WERI-Rb-1 (cell line): ENCODE measurements at regions not wholly inside any gene's neighbourhood (a gene's known extent, or its start where the extent isn't known, plus 50 kb on each side); places are given as distances from the start of the nearest gene placed in this dataset.
"Not testable (repeated sequence)": the region's sequence is repeated elsewhere in the genome, so short reads cannot be mapped to it uniquely, and the experiment has no call there.

ENCODE experiments used
- DNase-seq: peaks from one replicate; pipeline ENCODE4 v3.0.0-alpha.2; 2020
- H3K27ac ChIP-seq: fragments of 250-450 bp; sonication (Bioruptor Pico); 2 replicates; pipeline ENCODE4 v1.5.1; 2020; ENCODE audit warnings: mild to moderate bottlenecking, moderate library complexity
- H3K27me3 ChIP-seq: fragments of 250-450 bp; sonication (Bioruptor Pico); 2 replicates; pipeline ENCODE4 v1.5.1; 2021; ENCODE audit warnings: mild to moderate bottlenecking, low read depth, moderate library complexity; ENCODE audit not compliant: insufficient read depth, severe bottlenecking
- H3K36me3 ChIP-seq: fragments of 250-450 bp; sonication (Bioruptor Pico); 2 replicates; pipeline ENCODE4 v1.5.1; 2020; ENCODE audit warnings: mild to moderate bottlenecking, moderate library complexity
- H3K4me3 ChIP-seq: 2 replicates; pipeline ENCODE4 v1.5.1; 2011; ENCODE audit warnings: low read depth, mild to moderate bottlenecking, control low read depth, low read length
- H3K9me3 ChIP-seq: fragments of 250-450 bp; sonication (Bioruptor Pico); 2 replicates; pipeline ENCODE4 v1.5.1; 2021; ENCODE audit warnings: mild to moderate bottlenecking, moderate library complexity; ENCODE audit not compliant: severe bottlenecking
- CTCF ChIP-seq: IDR thresholded peaks from 2 replicates; pipeline ENCODE4 v1.5.1; 2011; ENCODE audit warnings: low read depth, mild to moderate bottlenecking, control low read depth, inconsistent platforms, low read length

- Histone ChIP-seq H3K27ac (no peak overlapping the region), H3K27me3 (peaks cover 71% of the 10 kb centered on the region), H3K4me3 (no peak overlapping the region), H3K9me3 (no peaks in the 10 kb centered on the region), H3K36me3 (no peaks in the 10 kb centered on the region)
- TF ChIP-seq CTCF: no peak
- no peak for DNase-seq
Measured at GRCh38 chr18:22525883-22526282, 108.2 kb upstream of the CTAGE1 start.

GRCh38 chr18:22528291-22528690 is 110.6 kb upstream of the CTAGE1 start:
- Histone ChIP-seq H3K27ac (no peak overlapping the region), H3K4me3 (no peak overlapping the region), H3K36me3 (no peaks in the 10 kb centered on the region), H3K9me3 (no peaks in the 10 kb centered on the region), H3K27me3 (peaks cover 57% of the 10 kb centered on the region)
- no peak for TF ChIP-seq CTCF
- no peak for DNase-seq

- H3K27ac ChIP-seq, H3K36me3 ChIP-seq, DNase-seq, H3K4me3 ChIP-seq, H3K9me3 ChIP-seq: not testable (repeated sequence)
- peaks cover 20% of the 10 kb centered on the region for H3K27me3 ChIP-seq
Measured at GRCh38 chr18:22534706-22535105, 117.0 kb upstream of the CTAGE1 start.

- H3K27ac ChIP-seq: no peak overlapping the region
- H3K4me3 ChIP-seq: no peak overlapping the region
- H3K36me3 ChIP-seq: no peaks in the 10 kb centered on the region
- peaks cover 37% of the 10 kb centered on the region for H3K27me3 ChIP-seq
- DNase-seq: no peak
- no peaks in the 10 kb centered on the region for H3K9me3 ChIP-seq
- TF ChIP-seq CTCF: no peak
Measured at GRCh38 chr18:22536558-22536957, 118.8 kb upstream of the CTAGE1 start.

GRCh38 chr18:22538426-22538825 is 120.7 kb upstream of the CTAGE1 start:
- Histone ChIP-seq H3K9me3 (no peaks in the 10 kb centered on the region), H3K27ac (no peak overlapping the region), H3K4me3 (no peak overlapping the region), H3K27me3 (peaks cover 52% of the 10 kb centered on the region), H3K36me3 (no peaks in the 10 kb centered on the region)
- TF ChIP-seq CTCF: no peak
- no peak for DNase-seq

- Histone ChIP-seq H3K4me3 (no peak overlapping the region), H3K9me3 (no peaks in the 10 kb centered on the region), H3K27me3 (peaks cover 59% of the 10 kb centered on the region), H3K36me3 (no peaks in the 10 kb centered on the region), H3K27ac (no peak overlapping the region)
- DNase-seq: no peak
- TF ChIP-seq CTCF: no peak
Measured at GRCh38 chr18:22539051-22539765, 121.5 kb upstream of the CTAGE1 start.
